BJ (cell line): ENCODE measurements at regions not wholly inside any gene's neighbourhood (a gene's known extent, or its start where the extent isn't known, plus 50 kb on each side); places are given as distances from the start of the nearest gene placed in this dataset.

Experiments used
- CTCF ChIA-PET: fragments of 350-600 bp; formaldehyde crosslinking; extraction: SDS; loops from one replicate; lab custom pipeline; 2021; ENCODE audit warnings: antibody characterized with exemption, inconsistent platforms; lab: Yijun Ruan, JAX
- POLR2A ChIA-PET: fragments of 300-600 bp; sonication (Branson Sonifier 250); formaldehyde crosslinking; extraction: SDS; loops from one replicate; lab custom pipeline; 2021; ENCODE audit warnings: antibody characterized with exemption; lab: Charles Lee
- DNase-seq: peaks from one replicate; pipeline ENCODE4 v3.0.0-alpha.2; 2011; ENCODE audit warnings: low read depth
- H3K27me3 ChIP-seq: 2 replicates; pipeline ENCODE4 v1.6.0; 2011; ENCODE audit warnings: low read length; ENCODE audit not compliant: control insufficient read depth, insufficient read depth
- H3K36me3 ChIP-seq: 2 replicates; pipeline ENCODE4 v1.5.1; 2011; ENCODE audit warnings: low read length; ENCODE audit not compliant: control insufficient read depth, insufficient read depth
- H3K4me3 ChIP-seq: 2 replicates; pipeline ENCODE4 v1.5.1; 2011; ENCODE audit warnings: low read depth, mild to moderate bottlenecking, control low read depth, low read length
- CTCF ChIP-seq: IDR thresholded peaks from 2 replicates; pipeline ENCODE4 v1.5.1; 2011; ENCODE audit warnings: low read depth, mild to moderate bottlenecking, control low read depth, inconsistent platforms, low read length, moderate library complexity; ENCODE audit not compliant: insufficient read depth

GRCh38 chr12:123096741-123097140 is 54.1 kb downstream of the PITPNM2 start:
- CTCF ChIA-PET: interaction anchor here (0.6 to 1.3 kb wide), 2 partner anchors 11 to 43 kb away, joined by 3 to 5 read pairs; no protein-coding TSS in a partner anchor
- no peak overlapping the region for H3K4me3 ChIP-seq
- no peak for TF ChIP-seq CTCF
- POLR2A ChIA-PET: no interaction called here
- H3K27me3 ChIP-seq: peaks cover 39% of the 10 kb centered on the region
- H3K36me3 ChIP-seq: no peaks in the 10 kb centered on the region
- DNase-seq: no peak

DNA sequence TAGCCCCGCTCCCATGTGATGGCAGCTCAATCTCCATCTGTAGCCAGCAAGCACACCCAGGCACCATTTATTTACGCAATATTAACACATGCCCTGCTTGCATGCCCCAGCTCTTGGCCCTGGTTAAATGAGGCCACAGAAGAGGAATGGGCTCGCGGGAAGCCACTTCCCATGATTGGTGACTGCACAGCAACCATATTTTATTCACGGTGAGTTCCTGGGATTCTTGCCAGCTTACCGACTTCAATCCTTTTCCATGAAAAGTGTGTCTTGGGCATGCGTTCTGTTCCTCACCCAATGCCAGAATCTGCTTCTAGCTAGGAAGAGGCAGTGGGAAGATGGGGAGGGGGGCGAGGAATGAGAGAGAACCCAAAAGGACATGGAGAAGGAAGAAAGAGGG is 54.7 kb downstream of the PITPNM2 start:
- Histone ChIP-seq H3K27me3 (peaks cover 41% of the 10 kb centered on the region), H3K4me3 (no peak overlapping the region), H3K36me3 (no peaks in the 10 kb centered on the region)
- no peak for DNase-seq
- ChIA-PET CTCF (interaction anchor here (0.7 to 1.9 kb wide), 2 partner anchors 12 to 30 kb away, joined by 3 to 5 read pairs; no protein-coding TSS in a partner anchor), POLR2A (no interaction called here)
- TF ChIP-seq CTCF: no peak

- DNase-seq: no peak
- ChIA-PET POLR2A (no interaction called here), CTCF (interaction anchor here (0.7 to 1.9 kb wide), 2 partner anchors 31 to 310 kb away, joined by 3 to 5 read pairs; no protein-coding TSS in a partner anchor)
- TF ChIP-seq CTCF: no peak
- Histone ChIP-seq H3K4me3 (no peak overlapping the region), H3K36me3 (no peaks in the 10 kb centered on the region), H3K27me3 (peaks cover 41% of the 10 kb centered on the region)
Measured at GRCh38 chr12:123095078-123095881, 55.6 kb downstream of the PITPNM2 start.

DNA sequence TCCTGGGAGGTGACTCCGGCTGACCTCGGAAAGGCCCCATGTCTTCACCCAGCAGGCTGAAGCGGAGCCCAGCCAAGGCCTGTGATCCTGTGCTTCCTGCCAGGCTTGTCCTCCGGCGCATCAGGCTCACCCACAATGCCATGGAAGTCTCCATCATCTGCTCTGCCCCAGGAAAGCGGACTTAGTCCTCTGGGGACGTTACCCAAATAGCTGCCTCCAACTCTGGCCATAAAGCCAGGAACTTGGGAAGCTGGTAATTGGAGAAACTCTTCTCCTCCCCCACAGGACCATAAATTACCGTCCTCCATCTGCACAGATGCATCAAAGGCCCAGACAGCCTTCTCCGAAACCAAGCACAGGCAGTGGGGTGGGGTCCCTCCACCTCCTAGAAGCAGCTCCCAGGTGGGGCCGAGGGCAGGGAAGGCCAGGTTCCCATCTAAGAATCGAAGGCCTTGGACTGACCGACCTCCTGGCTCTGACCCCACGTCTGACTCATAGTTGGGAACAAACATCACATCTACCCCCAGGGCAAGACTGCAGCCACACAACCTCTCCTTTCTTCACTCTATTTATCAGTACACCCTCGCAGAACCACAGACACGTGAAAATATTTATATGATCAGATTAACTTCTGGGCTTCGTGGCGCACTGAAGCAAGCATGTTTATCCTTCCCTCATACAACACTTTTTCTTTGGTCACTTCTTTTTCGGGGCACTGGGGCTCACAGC is 56.4 kb downstream of the PITPNM2 start:
- DNase-seq: peak; percentile 75
- ChIA-PET CTCF (interaction anchor here (0.7 to 1.9 kb wide), 2 partner anchors 32 to 309 kb away, joined by 3 to 5 read pairs; no protein-coding TSS in a partner anchor), POLR2A (no interaction called here)
- Histone ChIP-seq H3K4me3 (no peak overlapping the region), H3K36me3 (no peaks in the 10 kb centered on the region), H3K27me3 (peaks cover 38% of the 10 kb centered on the region)
- TF ChIP-seq CTCF: no peak

- H3K4me3 ChIP-seq: no peak overlapping the region
- ChIA-PET POLR2A (no interaction called here), CTCF (interaction anchor here (1.0 kb wide), 1 partner anchor 9 kb away, joined by 3 read pairs; no protein-coding TSS in a partner anchor)
- no peak for TF ChIP-seq CTCF
- no peak for DNase-seq
- H3K27me3 ChIP-seq: peaks cover 26% of the 10 kb centered on the region
- no peaks in the 10 kb centered on the region for H3K36me3 ChIP-seq
Measured at GRCh38 chr12:123092866-123093265, 58.0 kb downstream of the PITPNM2 start.
